Fibroblast of lung (primary cell): ENCODE measurements at regions not wholly inside any gene's neighbourhood (a gene's known extent, or its start where the extent isn't known, plus 50 kb on each side); places are given as distances from the start of the nearest gene placed in this dataset.

Experiments used
- CTCF ChIP-seq, 2 donors: IDR thresholded peaks in 1 of 2; conservative IDR thresholded peaks in 1 of 2; 1 replicate in 1 of 2; 2 replicates in 1 of 2; pipeline ENCODE4 v1.5.1; 2011 to 2012; ENCODE audit warnings: low read length in 2 of 2, control low read depth in 1 of 2, inconsistent platforms in 1 of 2, low read depth in 1 of 2, mild to moderate bottlenecking in 1 of 2
- EZH2 ChIP-seq: IDR thresholded peaks from 2 replicates; pipeline ENCODE4 v1.5.1; 2012; ENCODE audit warnings: low read length, control low read depth, mild to moderate bottlenecking; ENCODE audit errors: missing control alignments

- no peak for TF ChIP-seq CTCF (conservative IDR thresholded peaks at IDR 0.05 in 1 of 2, IDR thresholded peaks at IDR 0.05 in 1 of 2; ENCODE audit: low read depth in 1 of 2, low read length in 2 of 2)
- no peak for TF ChIP-seq EZH2
Measured at GRCh38 chr21:35860189-35860869, 200.0 kb downstream of the SETD4 start.
